HEK293T (cell line): ENCODE measurements at regions not wholly inside any gene's neighbourhood (a gene's known extent, or its start where the extent isn't known, plus 50 kb on each side); places are given as distances from the start of the nearest gene placed in this dataset.

Experiments
- FOXK2 ChIP-seq: fragments of 450-650 bp; IDR thresholded peaks from 2 replicates; pipeline ENCODE4 v1.6.1; 2016; ENCODE audit warnings: mild to moderate bottlenecking
- FOXM1 ChIP-seq: fragments of 450-650 bp; IDR thresholded peaks from 2 replicates; pipeline ENCODE4 v1.6.1; 2017; ENCODE audit warnings: mild to moderate bottlenecking, borderline replicate concordance
- LEF1 ChIP-seq: fragments of 450-650 bp; IDR thresholded peaks from 2 replicates; pipeline ENCODE4 v1.6.1; 2017; ENCODE audit warnings: mild to moderate bottlenecking, borderline replicate concordance
- SUZ12 ChIP-seq: fragments of 450-650 bp; IDR thresholded peaks from 2 replicates; pipeline ENCODE4 v1.6.1; 2016; ENCODE audit warnings: mild to moderate bottlenecking
- TF ChIP-seq, protein P1 (sequence below): fragments of 450-650 bp; IDR thresholded peaks from 2 replicates; pipeline ENCODE4 v1.6.1; 2016

DNA sequence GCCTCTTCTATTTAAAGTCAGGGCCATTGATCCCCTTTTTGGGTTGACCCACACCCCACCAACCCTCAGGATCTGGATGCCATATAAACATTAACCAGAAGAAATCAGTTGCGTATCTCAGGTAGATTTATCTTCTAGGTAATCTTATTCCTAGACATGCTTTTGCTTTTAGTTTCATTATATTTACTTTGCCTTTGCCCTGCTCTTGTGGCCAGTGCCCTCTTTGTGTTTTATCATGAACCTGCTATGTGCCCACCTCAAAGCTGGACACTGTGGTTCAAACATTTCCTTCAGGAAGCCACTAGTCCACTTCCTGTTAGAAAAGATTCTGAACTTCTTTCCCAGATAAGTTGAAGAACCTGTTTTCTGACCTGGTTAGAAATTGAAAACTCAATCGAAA is 117.4 kb upstream of the EDNRA start:
- TF ChIP-seq LEF1 (no peak), SUZ12 (no peak), FOXK2 (no peak), FOXM1 (no peak)
- TF ChIP-seq, protein P1, sequence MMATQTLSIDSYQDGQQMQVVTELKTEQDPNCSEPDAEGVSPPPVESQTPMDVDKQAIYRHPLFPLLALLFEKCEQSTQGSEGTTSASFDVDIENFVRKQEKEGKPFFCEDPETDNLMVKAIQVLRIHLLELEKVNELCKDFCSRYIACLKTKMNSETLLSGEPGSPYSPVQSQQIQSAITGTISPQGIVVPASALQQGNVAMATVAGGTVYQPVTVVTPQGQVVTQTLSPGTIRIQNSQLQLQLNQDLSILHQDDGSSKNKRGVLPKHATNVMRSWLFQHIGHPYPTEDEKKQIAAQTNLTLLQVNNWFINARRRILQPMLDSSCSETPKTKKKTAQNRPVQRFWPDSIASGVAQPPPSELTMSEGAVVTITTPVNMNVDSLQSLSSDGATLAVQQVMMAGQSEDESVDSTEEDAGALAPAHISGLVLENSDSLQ: no peak
